Peyer's patch (tissue), 4 donors: ENCODE measurements at regions not wholly inside any gene's neighbourhood (a gene's known extent, or its start where the extent isn't known, plus 50 kb on each side); places are given as distances from the start of the nearest gene placed in this dataset.
"Not testable (repeated sequence)": the region's sequence is repeated elsewhere in the genome, so short reads cannot be mapped to it uniquely, and the experiment has no call there.

Experiments
- DNase-seq, 3 donors: peaks; one replicate each; pipeline ENCODE4 v3.0.0-alpha.2; 2017 to 2019
- H3K27ac ChIP-seq, 4 donors: fragments of 200-600 bp; sonication (generic); one replicate each; pipeline ENCODE4 v1.5.1; 2016 to 2019
- H3K27me3 ChIP-seq, 2 donors: fragments of 200-600 bp; sonication (generic); one replicate each; pipeline ENCODE4 v1.5.1; 2019
- H3K36me3 ChIP-seq, 3 donors: fragments of 200-600 bp; sonication (generic); one replicate each; pipeline ENCODE4 v1.5.1; 2016 to 2019
- H3K4me1 ChIP-seq, 4 donors: fragments of 200-600 bp; sonication (generic); one replicate each; pipeline ENCODE4 v1.5.1; 2016 to 2019
- H3K4me3 ChIP-seq, 4 donors: fragments of 200-600 bp; sonication (generic); 1 replicate in 3 of 4; 2 replicates in 1 of 4; pipeline ENCODE4 v1.5.1; 2016 to 2019; ENCODE audit warnings: mild to moderate bottlenecking in 1 of 4
- H3K9me3 ChIP-seq, 4 donors: fragments of 200-600 bp; sonication (generic); one replicate each; pipeline ENCODE4 v1.5.1; 2016 to 2019; ENCODE audit warnings: mild to moderate bottlenecking in 1 of 4
- POLR2A ChIP-seq, 2 donors: fragments of 450-650 bp; IDR thresholded peaks; one replicate each; pipeline ENCODE4 v1.5.1; 2017; ENCODE audit warnings: antibody characterized with exemption in 2 of 2, mild to moderate bottlenecking in 2 of 2, moderate library complexity in 2 of 2
- TF ChIP-seq, protein P1 (sequence below), 6 experiments: fragments of 450-650 bp in 4 of 6; fragments of 200-600 bp in 2 of 6; sonication (generic) in 1 of 6; IDR thresholded peaks; one replicate each; pipeline ENCODE4 v1.5.1; 2017 to 2019; ENCODE audit warnings: antibody characterized with exemption in 6 of 6, mild to moderate bottlenecking in 3 of 6, moderate library complexity in 1 of 6

DNA sequence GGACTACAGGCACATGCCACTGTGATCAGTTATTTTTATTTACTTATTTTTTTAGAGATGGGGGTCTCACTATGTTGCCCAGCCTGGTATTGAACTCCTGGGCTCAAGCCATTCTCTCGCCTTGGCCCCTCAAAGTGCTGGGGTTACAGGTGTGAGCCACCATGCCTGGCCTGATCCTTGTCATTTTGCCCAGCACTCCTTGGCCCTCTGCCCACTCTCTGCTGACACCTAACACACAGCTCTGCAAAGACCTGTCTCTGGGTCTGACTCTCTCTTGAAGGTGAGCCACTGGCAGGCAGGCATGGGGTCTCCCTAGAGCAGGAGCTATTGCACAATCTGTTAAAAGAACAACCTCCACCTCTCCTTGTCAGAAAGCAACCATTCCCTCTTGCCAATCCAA is 155.6 kb downstream of the ZFP64 start:
- H3K4me3 ChIP-seq = no peak overlapping the region
- H3K4me1 ChIP-seq = peaks cover 0 to 13% (median 0%) of the 10 kb centered on the region in 4 donors
- H3K9me3 ChIP-seq = no peaks in the 10 kb centered on the region
- no peak overlapping the region for H3K27ac ChIP-seq
- TF ChIP-seq POLR2A (IDR thresholded peaks at IDR 0.05) = no peak
- TF ChIP-seq, protein P1, sequence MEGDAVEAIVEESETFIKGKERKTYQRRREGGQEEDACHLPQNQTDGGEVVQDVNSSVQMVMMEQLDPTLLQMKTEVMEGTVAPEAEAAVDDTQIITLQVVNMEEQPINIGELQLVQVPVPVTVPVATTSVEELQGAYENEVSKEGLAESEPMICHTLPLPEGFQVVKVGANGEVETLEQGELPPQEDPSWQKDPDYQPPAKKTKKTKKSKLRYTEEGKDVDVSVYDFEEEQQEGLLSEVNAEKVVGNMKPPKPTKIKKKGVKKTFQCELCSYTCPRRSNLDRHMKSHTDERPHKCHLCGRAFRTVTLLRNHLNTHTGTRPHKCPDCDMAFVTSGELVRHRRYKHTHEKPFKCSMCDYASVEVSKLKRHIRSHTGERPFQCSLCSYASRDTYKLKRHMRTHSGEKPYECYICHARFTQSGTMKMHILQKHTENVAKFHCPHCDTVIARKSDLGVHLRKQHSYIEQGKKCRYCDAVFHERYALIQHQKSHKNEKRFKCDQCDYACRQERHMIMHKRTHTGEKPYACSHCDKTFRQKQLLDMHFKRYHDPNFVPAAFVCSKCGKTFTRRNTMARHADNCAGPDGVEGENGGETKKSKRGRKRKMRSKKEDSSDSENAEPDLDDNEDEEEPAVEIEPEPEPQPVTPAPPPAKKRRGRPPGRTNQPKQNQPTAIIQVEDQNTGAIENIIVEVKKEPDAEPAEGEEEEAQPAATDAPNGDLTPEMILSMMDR (IDR thresholded peaks at IDR 0.05) = no peak
- DNase-seq = no peak
- no peaks in the 10 kb centered on the region for H3K27me3 ChIP-seq
- no peaks in the 10 kb centered on the region for H3K36me3 ChIP-seq

DNA sequence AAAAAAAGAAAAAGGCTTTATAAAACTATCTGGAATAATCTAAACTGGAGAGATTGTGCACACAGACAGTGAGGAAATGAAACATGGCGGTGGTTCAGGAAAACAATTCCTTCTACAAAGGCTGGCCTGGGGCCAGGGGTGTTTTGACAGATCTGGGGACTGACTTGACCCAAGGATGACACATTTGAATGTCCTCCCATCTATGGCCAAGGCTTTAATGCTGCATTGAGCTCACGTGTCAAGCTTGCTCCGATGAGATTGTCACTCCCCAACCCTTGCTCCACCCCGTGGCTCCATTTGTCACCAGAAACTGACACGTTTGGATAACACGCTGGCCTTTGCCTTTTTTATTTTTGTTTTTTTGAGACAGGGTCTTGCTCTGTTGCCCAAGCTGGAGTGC is 156.1 kb downstream of the ZFP64 start:
- H3K4me1 ChIP-seq = peaks cover 0 to 13% (median 0%) of the 10 kb centered on the region in 4 donors
- no peak overlapping the region for H3K4me3 ChIP-seq
- TF ChIP-seq POLR2A (IDR thresholded peaks at IDR 0.05) = no peak
- TF ChIP-seq, protein P1 (IDR thresholded peaks at IDR 0.05) = no peak
- no peaks in the 10 kb centered on the region for H3K9me3 ChIP-seq
- no peak for DNase-seq
- H3K36me3 ChIP-seq = no peaks in the 10 kb centered on the region
- H3K27me3 ChIP-seq = no peaks in the 10 kb centered on the region
- H3K27ac ChIP-seq = no peak overlapping the region

DNA sequence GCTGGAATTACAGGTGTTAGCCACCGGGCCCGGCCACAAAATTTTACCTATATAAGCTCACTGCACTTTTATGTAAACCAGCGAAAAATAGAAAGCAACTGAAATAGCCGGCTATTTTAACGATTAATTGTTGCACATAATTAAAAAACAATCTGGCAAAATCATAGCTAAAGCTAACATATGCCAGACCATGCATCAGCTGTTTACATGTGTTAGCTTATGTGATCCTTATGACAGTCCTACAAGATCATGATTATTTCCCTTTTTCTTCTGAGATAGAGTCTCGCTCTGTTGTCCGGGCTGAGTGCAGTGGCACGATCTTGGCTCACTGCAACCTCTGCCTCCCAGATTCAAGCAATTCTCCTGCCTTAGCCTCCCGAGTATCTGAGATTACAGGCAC is 157.0 kb downstream of the ZFP64 start:
- no peak for TF ChIP-seq POLR2A (IDR thresholded peaks at IDR 0.05)
- TF ChIP-seq, protein P1 (IDR thresholded peaks at IDR 0.05) = no peak
- Histone ChIP-seq H3K4me3 (no peak overlapping the region), H3K36me3 (no peaks in the 10 kb centered on the region)

DNA sequence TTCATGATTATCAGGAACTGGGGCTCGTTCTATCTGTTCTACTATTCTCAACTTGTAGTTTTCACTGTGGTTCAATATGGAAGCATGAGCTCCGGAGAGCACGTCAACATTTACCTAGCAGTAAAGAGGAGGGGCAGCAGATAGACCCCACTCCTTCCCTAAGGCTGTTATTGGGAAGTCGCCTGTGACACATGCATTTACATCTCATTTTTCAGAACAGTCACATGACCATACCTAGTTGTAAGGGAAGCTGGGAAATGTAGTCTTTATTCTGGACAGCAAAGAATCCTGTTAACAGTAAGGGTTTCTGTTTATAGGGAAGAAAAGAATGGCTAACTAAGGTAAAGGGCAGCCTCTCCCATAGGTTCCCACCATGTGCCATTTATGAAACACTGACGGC is 158.3 kb downstream of the ZFP64 start:
- DNase-seq = no peak
- peaks cover 0 to 13% (median 0%) of the 10 kb centered on the region in 4 donors for H3K4me1 ChIP-seq
- no peaks in the 10 kb centered on the region for H3K27me3 ChIP-seq
- H3K36me3 ChIP-seq = no peaks in the 10 kb centered on the region
- H3K27ac ChIP-seq = no peak overlapping the region
- no peaks in the 10 kb centered on the region for H3K9me3 ChIP-seq
- no peak for TF ChIP-seq POLR2A (IDR thresholded peaks at IDR 0.05)
- TF ChIP-seq, protein P1 (IDR thresholded peaks at IDR 0.05) = no peak
- H3K4me3 ChIP-seq = no peak overlapping the region

More for the DNA sequence above, 157.0 kb downstream of the ZFP64 start:
- Histone ChIP-seq H3K4me1 (peaks cover 0 to 13% (median 0%) of the 10 kb centered on the region in 4 donors), H3K27ac (no peak overlapping the region), H3K9me3 (no peaks in the 10 kb centered on the region), H3K27me3 (no peaks in the 10 kb centered on the region)
- DNase-seq = no peak

DNA sequence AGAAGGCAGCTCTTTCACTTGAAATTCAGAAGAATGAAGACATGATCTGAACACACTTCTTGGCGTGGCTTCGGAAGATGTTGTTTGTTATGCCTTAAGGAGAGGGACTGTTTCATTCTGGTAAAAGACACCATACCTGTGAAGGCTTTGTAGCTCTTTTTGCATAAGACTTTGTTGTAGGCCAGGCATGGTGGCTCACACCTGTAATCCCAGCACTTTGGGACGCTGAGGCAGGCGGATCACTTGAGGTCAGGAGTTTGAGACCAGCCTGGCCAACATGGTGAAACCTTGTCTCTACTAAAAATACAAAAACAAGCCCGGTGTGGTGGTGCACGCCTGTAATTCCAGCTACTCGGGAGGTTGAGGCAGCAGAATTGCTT is 159.3 kb downstream of the ZFP64 start:
- not testable (repeated sequence) for H3K4me3 ChIP-seq, H3K9me3 ChIP-seq, H3K27me3 ChIP-seq, H3K36me3 ChIP-seq, DNase-seq
- Histone ChIP-seq H3K4me1 (peaks cover 0 to 13% (median 0%) of the 10 kb centered on the region in 4 donors), H3K27ac (peak overlapping the region in 2 of 4 donors; percentile 12 to 46)

DNA sequence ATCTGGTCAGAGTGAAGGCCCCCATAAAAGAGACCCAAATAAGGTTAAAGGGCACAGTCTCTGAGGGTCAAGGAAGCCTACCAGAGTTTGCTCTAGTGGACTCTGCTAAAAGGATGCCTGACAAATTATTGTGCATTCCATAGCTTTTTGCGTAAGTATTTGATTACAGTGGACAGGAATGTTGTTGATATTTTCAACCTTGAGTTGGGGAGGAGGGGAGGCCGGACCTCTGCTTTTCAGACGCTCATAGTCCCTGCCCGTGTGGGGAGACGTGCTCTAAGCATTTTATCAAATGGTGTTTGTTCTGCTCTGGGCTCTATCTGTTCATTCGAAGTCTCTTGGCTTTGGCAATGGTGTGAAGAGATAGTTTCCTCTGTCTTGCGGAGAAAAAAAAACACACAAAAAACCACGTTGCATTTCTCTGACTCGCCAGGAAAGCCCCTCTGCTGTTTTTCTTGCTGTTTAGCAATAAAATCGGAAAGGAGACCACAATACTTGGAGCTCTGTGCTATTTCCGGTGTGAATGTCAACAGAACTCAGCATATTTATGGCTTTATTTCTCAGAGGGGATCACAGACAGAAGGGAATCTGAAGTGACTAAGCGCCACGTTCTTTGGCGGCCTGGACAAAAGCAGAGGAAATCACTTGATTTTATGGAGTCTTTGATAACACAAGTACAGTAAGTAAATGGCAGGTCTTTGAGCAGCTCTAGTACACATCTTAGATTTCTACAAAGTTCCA is 159.8 kb downstream of the ZFP64 start:
- H3K36me3 ChIP-seq = no peaks in the 10 kb centered on the region
- H3K4me3 ChIP-seq = peak overlapping the region in 1 of 4 donors; percentile 10
- H3K27me3 ChIP-seq = no peaks in the 10 kb centered on the region
- H3K4me1 ChIP-seq = peaks cover 0 to 13% (median 0%) of the 10 kb centered on the region in 4 donors
- peak overlapping the region in 3 of 4 donors; percentile 12 to 46 (median 25) for H3K27ac ChIP-seq
- H3K9me3 ChIP-seq = no peaks in the 10 kb centered on the region
- peak in 1 of 3 donors; percentile 54 for DNase-seq
- TF ChIP-seq, protein P1 (IDR thresholded peaks at IDR 0.05) = no peak
- no peak for TF ChIP-seq POLR2A (IDR thresholded peaks at IDR 0.05)
